ENCODE measurements at regions not wholly inside any gene's neighbourhood (a gene's known extent, or its start where the extent isn't known, plus 50 kb on each side); places are given as distances from the start of the nearest gene placed in this dataset.

DNA sequence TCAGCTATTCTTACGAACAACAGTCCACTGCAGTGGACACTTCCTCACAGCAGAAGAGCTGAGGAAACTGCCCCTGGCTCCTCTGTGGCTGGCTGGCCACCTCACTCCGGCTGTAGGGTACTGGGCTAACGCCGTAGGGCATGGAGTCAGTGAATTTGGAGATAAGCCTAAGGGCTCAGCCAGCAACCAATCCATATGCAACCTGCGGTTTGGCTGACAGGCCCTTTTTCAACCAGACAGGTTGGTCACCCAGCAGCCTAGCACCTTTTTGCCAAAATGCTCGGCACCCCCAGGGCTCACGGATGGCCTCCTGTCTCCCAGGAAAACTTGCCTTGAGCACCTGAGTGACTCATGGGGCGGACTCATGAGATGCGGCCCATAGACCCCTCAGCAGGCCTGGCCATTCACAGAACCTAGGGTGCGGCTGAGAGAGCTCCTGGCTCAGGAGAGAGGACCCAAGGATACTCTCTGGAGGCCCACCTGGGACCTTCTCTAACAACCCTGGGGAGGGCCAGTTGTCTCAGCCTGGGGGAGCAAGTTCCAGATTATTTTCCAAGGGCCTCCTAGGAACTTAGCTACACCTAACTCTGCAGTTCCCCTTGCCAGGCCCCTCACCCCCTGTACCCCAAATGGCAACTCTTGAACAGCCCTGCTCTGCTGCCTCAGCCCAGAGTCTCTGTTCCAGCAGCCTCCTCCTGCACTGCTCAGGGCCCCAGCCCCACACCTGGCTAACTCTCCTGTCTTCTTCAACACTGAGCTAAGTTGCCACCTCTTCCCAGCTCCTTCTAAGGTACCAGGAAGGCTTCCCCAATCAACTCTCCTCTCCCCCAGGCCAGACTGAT lies 252.1 kb downstream of the CYP26B1 start:
- TF ChIP-seq EZH2 (IDR thresholded peaks at IDR 0.05; ENCODE audit: low read depth), result no peak
- TF ChIP-seq, protein P1, sequence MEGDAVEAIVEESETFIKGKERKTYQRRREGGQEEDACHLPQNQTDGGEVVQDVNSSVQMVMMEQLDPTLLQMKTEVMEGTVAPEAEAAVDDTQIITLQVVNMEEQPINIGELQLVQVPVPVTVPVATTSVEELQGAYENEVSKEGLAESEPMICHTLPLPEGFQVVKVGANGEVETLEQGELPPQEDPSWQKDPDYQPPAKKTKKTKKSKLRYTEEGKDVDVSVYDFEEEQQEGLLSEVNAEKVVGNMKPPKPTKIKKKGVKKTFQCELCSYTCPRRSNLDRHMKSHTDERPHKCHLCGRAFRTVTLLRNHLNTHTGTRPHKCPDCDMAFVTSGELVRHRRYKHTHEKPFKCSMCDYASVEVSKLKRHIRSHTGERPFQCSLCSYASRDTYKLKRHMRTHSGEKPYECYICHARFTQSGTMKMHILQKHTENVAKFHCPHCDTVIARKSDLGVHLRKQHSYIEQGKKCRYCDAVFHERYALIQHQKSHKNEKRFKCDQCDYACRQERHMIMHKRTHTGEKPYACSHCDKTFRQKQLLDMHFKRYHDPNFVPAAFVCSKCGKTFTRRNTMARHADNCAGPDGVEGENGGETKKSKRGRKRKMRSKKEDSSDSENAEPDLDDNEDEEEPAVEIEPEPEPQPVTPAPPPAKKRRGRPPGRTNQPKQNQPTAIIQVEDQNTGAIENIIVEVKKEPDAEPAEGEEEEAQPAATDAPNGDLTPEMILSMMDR (conservative IDR thresholded peaks at IDR 0.05), result no peak

Measured in PC-9 (cell line).